Left hindlimb (tissue), 1 donor: ENCODE measurements at regions not wholly inside any gene's neighbourhood (a gene's known extent, or its start where the extent isn't known, plus 50 kb on each side); places are given as distances from the start of the nearest gene placed in this dataset.
"Not testable (repeated sequence)": the region's sequence is repeated elsewhere in the genome, so short reads cannot be mapped to it uniquely, and the experiment has no call there.

ENCODE experiments used
- DNase-seq: peaks from one replicate; pipeline ENCODE4 v3.0.0-alpha.2; 2018

DNA sequence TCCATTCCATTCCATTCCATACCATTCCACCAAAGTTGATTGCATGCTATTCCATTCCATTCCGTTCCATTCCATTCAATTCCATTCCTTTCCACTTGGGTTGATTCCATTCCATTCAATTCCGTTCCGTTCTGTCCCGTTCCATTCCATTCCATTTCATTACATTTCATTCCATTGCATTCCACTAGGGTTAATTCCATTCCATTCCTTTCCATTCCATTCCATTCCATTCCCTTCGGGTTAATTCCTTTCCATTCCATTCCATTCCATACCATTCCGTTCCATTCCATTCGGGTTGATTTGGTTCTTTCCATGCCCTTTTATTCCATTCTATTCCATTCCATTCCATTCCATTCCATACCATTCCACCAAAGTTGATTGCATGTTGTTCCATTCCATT is 131.9 kb downstream of the CWH43 start:
- DNase-seq: not testable (repeated sequence)

DNA sequence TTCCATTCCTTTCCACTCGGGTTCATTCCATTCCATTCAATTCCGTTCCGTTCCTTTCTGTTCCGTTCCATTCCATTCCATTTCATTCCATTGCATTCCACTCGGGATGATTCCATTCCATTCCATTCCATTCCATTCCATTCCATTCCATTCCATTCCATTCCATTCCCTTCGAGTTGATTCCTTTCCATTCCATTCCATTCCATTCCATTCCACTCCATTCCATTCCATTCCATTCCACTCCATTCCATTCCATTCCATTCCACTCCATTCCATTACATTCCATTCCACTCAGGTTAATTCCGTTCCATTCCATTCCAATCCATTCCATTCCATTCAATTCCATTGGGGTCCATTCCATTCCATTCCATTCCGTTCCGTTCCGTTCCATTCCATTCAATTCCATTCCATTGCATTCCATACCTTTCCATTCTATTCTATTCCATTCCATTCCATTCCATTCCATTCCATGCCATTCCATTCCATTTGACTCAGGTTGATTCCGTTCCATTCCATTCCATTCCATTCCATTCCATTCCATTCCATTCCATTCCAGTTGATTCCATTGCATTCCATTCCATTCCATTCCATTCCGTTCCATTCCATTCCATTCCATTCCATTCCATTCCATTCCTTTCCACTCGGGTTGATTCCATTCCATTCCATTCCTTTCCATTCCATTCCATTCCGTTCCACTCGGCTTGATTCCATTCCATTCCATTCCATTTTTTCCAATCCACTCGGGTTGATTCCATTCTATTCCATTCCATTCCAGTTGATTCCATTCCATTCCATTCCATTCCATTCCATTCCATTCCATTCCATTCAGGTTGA is 132.5 kb downstream of the CWH43 start:
- not testable (repeated sequence) for DNase-seq

DNA sequence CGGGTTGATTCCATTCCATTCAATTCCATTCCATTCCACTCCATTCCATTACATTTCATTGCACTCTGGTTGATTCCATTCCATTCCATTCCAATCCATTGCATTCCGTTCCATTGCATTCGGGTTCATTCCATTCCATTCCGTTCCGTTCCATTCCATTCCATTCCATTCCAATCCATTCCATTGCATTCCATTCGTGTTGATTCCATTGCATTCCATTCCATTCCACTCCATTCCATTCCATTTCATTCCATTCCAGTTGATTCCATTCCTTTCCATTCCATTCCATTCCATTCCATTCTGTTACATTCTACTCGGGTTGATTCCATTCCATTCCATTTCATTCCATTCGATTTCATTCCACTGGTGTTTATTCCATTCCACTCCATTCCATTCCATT is 133.3 kb downstream of the CWH43 start:
- not testable (repeated sequence) for DNase-seq

DNA sequence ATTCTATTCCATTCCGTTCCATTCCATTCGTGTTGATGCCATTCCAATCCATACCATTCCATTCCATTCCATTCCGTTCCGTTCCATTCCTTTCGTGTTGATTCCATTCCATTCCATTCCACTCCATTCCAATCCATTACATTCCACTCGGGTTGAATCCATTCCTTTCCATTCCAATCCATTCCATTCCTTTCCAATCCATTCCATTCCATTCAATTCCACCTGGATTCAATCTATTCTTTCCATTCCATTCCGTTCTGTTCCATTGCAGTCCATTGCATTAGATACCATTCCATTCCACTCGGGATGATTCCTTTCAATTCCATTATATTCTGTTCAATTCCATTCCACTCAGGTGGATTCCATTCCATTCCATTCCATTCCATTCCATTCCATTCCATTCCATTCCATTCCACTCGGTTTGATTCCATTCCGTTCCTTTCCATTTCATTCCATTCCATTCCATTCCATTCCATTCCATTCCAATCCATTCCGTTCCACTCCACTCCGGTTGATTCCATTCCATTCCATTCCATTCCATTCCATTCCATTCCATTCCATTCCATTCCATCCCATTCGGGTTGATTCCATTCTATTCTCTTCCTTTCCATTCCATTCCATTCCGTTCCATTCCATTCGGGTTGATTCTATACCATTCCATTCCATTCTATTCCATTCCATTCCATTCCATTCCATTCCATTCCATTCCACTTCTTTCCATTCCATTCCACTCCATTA is 134.1 kb downstream of the CWH43 start:
- not testable (repeated sequence) for DNase-seq

DNA sequence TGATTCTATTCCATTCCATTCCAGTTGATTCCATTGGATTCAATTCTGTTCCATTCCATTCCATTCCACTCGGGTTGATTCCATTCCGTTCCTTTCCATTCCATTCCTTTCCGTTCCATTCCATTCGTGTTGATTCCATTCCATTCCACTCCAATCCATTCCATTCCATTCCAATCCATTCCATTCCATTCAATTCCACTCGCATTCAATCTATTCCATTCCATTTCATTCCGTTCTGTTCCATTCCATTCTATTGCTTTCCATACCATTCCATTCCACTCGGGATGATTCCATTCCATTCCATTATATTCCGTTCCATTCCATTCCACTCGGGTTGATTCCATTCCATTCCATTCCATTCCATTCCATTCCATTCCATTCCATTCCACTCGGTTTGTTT is 134.7 kb downstream of the CWH43 start:
- peak; percentile 28 for DNase-seq

DNA sequence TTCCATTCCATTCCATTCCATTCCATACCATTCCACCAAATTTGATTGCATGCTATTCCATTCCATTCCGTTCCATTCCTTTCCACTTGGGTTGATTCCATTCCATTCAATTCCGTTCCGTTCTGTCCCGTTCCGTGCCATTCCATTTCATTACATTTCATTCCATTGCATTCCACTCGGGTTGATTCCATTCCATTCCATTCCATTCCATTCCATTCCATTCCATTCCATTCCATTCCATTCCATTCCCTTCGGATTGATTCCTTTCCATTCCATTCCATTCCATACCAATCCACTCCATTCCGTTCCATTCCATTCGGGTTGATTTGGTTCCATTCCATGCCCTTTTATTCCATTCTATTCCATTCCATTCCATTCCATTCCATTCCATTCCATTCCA is 140.4 kb downstream of the CWH43 start:
- DNase-seq: not testable (repeated sequence)

DNA sequence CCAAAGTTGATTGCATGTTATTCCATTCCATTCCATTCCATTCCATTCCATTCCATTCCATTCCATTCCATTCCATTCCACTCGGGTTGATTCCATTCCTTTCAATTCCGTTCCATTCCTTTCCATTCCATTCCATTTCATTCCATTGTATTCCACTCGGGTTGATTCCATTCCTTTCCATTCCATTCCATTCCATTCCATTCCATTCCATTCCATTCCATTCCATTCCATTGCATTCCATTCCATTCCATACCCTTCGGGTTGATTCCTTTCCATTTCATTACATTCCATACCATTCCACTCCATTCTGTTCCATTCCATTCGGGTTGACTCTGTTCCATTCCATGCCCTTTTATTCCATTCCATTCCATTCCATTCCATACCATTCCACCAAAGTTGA is 140.8 kb downstream of the CWH43 start:
- not testable (repeated sequence) for DNase-seq

DNA sequence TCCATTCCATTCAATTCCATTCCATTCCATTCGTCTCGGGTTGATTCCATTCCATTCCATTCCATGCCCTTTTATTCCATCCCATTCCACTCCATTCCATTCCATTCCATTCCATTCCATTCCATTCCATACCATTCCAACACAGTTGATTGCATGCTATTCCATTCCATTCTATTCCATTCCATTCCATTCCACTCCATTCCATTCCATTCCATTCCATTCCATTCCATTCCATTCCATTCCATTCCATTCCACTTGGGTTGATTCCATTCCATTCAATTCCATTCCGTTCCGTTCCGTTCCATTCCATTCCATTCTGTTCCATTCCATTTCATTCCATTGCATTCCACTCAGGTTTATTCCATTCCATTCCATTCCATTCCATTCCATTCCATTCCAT is 143.3 kb downstream of the CWH43 start:
- DNase-seq: not testable (repeated sequence)

DNA sequence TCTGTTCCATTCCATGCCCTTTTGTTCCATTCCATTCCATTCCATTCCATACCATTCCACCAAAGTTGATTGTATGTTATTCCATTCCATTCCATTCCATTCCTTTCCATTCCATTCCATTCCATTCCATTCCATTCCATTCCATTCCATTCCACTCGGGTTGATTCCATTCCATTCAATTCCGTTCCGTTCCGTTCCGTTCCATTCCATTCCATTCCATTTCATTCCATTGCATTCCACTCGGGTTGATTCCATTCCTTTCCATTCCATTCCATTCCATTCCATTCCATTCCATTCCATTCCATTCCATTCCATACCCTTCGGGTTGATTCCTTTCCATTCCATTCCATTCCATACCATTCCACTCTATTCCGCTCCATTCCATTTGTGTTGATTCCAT is 143.8 kb downstream of the CWH43 start:
- DNase-seq: not testable (repeated sequence)

DNA sequence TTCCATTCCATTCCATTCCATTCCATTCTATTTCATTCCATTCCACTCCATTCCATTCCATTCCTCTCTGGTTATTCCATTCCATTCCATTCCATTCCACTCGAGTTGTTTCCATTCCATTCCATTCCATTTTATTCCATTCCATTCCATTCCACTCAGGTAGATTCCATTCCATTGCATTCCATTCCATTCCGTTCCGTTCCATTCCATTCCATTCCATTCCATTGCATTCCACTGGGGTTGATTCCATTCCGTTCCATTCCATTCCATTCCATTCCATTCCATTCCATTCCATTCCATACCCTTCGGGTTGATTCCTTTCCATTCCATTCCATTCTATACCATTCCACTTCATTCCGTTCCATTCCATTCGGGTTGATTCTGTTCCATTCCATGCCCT is 144.6 kb downstream of the CWH43 start:
- not testable (repeated sequence) for DNase-seq

DNA sequence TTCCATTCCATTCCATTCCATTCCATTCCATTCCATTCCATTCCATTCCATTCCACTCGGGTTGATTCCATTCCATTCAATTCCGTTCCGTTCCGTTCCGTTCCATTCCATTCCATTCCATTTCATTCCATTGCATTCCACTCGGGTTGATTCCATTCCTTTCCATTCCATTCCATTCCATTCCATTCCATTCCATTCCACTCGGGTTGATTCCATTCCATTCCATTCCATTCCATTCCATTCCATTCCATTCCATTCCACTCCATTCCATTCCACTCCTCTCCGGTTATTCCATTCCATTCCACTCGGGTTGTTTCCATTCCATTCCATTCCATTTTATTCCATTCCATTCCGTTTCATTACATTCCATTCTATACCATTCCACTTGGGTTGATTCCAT is 151.0 kb downstream of the CWH43 start:
- DNase-seq: not testable (repeated sequence)

DNA sequence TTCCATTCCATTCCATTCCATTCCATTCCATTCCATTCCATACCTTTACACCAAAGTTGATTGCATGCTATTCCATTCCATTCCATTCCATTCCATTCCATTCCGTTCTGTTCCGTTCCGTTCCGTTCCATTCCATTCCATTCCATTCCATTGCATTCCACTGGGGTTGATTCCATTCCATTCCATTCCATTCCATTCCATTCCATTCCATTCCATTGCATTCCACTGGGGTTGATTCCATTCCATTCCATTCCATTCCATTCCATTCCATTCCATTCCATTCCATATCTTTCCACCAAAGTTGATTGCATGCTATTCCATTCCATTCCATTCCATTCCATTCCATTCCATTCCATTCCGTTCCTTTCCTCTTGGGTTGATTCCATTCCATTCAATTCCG is 151.9 kb downstream of the CWH43 start:
- not testable (repeated sequence) for DNase-seq

DNA sequence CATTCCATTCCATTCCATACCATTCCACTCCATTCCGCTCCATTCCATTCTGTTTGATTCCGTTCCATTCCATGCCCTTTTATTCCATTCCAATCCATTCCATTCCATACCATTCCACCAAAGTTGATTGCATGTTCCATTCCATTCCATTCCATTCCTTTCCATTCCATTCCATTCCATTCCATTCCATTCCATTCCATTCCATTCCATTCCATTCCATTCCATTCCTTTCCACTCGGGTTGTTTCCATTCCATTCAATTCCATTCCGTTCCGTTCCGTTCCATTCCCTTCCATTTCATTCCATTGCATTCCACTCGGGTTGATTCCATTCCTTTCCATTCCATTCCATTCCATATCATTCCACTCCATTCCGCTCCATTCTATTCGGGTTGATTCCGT is 152.7 kb downstream of the CWH43 start:
- DNase-seq: not testable (repeated sequence)

DNA sequence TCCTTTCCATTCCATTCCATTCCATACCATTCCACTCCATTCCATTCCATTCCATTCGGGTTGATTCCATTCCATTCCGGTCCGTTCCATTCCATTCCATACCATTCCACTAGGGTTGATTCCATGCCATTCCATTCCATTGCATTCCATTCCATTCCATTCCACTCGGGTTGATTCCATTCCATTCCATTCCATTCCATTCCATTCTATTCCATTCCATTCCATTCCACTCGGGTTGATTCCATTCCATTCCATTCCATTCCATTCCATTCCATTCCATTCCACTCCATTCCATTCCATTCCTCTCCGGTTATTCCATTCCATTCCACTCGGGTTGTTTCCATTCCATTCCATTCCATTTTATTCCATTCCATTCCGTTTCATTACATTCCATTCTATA is 153.4 kb downstream of the CWH43 start:
- not testable (repeated sequence) for DNase-seq

DNA sequence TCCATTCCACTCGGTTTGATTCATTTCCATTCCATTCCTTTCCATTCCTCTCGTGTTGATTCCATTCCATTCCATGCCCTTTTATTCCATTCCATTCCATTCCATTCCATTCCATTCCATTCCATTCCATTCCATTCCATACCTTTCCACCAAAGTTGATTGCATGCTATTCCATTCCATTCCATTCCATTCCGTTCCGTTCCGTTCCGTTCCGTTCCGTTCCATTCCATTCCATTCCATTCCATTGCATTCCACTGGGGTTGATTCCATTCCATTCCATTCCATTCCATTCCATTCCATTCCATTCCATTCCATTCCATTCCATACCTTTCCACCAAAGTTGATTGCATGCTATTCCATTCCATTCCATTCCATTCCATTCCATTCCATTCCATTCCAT is 154.3 kb downstream of the CWH43 start:
- not testable (repeated sequence) for DNase-seq

DNA sequence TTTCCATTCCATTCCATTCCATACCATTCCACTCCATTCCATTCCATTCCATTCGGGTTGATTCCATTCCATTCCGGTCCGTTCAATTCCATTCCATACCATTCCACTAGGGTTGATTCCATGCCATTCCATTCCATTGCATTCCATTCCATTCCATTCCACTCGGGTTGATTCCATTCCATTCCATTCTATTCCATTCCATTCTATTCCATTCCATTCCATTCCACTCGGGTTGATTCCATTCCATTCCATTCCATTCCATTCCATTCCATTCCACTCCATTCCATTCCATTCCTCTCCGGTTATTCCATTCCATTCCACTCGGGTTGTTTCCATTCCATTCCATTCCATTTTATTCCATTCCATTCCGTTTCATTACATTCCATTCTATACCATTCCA is 155.9 kb downstream of the CWH43 start:
- DNase-seq: not testable (repeated sequence)

DNA sequence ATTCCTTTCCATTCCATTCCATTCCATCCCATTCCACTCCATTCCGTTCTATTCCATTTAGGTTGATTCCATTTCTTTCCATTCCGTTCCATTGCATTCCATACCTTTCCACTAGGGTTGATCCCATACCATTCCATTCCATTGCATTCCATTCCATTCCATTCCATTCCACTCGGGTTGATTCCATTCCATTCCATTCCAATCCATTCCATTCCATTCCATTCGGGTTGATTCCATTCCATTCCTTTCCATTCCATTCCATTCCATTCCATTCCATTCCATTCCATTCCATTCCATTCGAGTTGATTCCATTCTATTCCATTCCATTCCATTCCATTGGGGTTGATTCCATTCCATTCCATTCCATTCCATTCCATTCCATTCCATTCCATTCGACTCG is 161.1 kb downstream of the CWH43 start:
- not testable (repeated sequence) for DNase-seq

DNA sequence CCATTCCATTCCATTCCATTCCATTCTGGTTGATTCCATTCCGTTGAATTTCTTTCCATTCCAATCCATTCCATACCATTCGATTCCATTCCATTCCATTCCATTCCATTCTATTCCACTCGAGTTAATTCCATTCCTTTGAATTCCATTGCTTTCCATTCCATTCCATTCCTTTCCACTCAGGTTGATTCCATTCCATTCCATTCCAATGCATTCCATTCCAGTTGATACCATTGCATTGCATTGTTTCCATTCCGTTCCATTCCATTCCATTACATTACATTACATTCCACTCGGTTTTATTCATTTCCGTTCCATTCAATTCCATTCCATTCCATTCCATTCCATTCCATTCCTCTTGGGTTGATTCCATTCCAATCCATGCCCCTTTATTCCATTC is 161.5 kb downstream of the CWH43 start:
- DNase-seq: not testable (repeated sequence)

DNA sequence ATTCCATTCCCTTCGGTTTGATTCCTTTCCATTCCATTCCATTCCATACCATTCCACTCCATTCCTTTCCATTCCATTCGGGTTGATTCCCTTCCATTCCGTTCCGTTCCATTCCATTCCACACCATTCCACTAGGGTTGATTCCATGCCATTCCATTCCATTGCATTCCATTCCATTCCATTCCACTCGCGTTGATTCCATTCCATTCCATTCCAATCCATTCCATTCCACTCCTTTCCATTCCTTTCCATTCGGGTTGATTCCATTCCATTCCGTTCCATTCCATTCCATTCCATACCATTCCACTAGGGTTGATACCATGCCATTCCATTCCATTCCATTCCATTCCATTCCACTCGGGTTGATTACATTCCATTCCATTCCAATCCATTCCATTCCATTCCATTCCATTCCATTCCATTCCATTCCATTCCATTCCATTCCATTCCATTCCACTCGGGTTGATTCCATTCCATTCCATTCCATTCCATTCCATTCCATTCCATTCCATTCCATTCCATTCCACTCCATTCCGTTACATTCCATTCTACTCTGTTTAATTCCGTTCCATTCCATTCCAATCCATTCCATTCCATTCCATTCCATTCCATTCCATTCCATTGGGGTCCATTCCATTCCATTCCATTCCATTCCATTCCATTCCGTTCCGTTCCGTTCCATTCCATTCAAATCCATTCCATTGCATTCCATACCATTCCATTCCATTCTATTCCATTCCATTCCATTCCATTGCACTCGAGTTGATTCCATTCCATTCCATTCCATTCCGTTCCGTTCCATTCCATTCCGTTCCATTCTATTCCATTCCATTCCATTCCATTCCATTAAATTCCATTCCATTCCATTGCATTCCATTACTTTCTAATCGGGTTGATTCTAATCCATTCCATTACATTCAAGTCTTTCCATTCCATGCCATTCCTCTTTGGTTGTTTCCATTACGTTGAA is 163.2 kb downstream of the CWH43 start:
- DNase-seq: peak; percentile 42

DNA sequence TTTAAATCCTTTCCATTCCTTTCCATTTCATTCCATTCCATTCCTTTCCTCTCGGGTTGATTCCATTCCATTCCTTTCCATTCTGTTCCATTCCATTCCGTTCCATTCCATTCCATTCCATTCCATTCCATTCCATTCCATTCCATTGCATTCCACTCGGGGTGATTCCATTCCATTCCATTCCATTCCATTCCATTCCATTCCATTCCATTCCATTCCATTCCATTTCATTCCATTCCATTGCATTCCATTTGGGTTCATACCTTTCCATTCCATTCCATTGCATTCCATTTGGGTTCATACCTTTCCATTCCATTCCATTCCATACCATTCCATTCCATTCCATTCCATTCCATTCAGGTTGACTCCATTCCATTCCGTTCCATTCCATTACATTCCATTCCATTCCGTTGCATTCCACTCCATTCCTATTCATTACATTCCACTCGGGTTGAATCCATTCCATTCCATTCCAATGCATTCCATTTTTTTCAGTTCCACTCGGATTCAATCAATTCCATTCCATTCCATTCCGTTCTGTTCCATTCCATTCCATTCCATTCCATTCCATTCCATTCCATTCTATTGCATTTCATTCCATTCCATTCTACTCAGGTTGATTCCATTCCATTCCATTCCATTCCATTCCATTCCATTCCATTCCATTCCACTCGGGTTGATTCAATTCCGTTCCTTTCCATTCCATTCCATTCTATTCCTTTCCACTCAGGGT is 164.4 kb downstream of the CWH43 start:
- DNase-seq: not testable (repeated sequence)

DNA sequence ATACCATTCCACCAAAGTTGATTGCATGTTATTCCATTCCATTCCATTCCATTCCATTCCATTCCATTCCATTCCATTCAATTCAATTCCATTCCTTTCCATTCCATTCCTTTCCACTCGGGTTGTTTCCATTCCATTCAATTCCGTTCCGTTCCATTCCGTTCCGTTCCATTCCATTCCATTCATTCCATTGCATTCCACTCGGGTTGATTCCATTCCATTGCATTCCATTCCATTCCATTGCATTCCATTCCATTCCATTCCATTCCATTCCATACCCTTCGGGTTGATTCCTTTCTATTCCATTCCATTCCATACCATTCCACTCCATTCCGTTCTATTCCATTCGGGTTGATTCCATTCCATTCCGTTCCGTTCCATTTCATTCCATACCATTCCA is 166.9 kb downstream of the CWH43 start:
- not testable (repeated sequence) for DNase-seq
